GM12875 (cell line): ENCODE measurements at regions not wholly inside any gene's neighbourhood (a gene's known extent, or its start where the extent isn't known, plus 50 kb on each side); places are given as distances from the start of the nearest gene placed in this dataset.

ENCODE experiments used
- H3K4me3 ChIP-seq: one replicate; pipeline ENCODE4 v1.5.1; 2011; ENCODE audit warnings: low read depth, low read length, control low read depth
- CTCF ChIP-seq: IDR thresholded peaks from 2 replicates; pipeline ENCODE4 v1.5.1; 2011; ENCODE audit warnings: low read depth, mild to moderate bottlenecking, control low read depth, inconsistent platforms, low read length, moderate library complexity, borderline replicate concordance; ENCODE audit not compliant: insufficient read depth

DNA sequence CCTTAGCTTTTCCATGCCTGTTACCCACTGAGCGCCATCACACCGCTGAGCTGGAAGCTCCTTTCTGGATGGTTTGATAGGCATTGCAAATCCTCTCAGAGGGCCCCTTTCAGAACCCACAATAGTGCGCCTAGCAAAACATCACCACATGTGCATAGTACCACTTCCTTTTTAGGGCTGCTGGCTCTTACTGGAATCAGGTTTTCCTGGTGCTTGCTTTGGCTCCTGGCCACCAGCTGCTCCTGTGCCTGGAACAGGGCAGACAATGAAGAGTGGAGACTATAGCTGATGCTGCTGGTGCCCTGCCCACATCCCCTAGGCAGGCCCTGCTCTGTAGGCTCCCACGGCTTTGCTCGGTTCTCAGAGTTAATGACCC, 163.6 kb upstream of the SEMA6A start:
- H3K4me3 ChIP-seq, result no peak overlapping the region
- TF ChIP-seq CTCF, result no peak

- no peak overlapping the region for H3K4me3 ChIP-seq
- no peak for TF ChIP-seq CTCF
These were observed 162.0 kb upstream of the SEMA6A start for GRCh38 chr5:116736671-116737070.

DNA sequence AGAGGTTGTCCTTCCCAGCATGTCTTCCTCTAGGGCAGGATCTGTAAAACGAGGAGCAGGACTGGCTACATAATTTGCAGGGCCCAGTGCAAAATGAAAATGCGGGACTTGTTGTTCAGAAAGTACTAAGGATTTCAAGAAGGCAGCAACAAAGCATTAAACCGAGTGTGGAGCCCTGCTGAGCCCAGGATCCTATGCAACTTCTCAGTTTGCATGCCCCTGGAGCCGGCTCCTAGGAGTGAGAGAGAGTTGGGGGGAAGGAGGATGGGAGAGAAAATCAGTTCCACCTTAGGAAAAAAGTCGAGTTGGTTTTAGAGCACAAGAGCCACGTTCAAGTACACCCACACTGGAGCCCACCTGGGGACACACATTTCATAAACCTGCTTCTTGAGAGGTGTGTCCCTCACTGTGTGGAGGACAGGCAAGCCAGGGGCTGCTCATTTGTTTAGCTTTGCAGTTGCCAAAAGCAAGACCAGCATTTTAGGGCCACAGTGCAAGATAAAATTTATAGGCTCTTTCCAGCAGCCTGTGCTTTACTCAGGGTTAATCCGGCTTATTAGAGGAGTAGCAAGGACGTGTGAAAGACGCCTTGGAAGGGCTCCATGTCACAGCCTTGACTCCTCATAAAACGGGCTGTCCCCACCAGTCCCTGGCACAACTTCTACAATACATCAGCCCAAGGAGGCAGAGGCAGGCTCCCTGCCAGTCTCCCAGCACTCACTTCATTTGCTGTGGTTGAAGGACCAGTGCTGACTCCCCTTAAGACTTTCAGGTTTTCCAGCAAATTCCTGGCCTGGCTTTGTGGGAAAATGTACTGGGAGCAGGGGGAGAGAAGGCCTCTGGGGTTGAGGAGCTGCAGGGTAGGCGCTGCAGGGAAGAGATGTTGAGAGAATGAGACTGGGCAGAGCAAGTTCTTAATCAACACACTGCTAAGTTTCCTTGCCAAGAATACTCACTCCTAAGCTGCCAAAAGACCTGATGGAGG, 159.7 kb upstream of the SEMA6A start:
- no peak overlapping the region for H3K4me3 ChIP-seq
- no peak for TF ChIP-seq CTCF

GRCh38 chr5:116732591-116732990, 158.0 kb upstream of the SEMA6A start:
- H3K4me3 ChIP-seq, result no peak overlapping the region
- no peak for TF ChIP-seq CTCF

GRCh38 chr5:116731432-116731831, 156.8 kb upstream of the SEMA6A start:
- no peak overlapping the region for H3K4me3 ChIP-seq
- TF ChIP-seq CTCF, result no peak

DNA sequence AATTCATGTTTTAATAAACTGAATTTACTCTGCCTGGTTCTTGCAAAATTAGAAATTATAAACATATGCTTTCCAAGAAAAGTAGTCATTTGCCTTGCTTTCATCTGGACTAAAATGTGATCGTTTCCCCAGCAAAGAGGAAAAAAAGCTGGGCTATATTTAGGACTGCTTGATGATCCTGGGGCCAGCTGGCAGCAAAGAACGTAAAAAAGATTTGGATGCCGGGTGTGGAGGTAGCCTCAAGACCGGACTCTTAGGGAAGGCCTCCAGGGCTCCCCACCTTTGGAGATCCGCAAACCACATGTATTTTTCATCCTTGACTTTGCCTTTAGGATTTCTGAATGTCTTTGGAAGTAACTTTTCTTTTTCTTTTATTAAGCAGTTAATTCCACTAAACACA, 156.1 kb upstream of the SEMA6A start:
- no peak overlapping the region for H3K4me3 ChIP-seq
- TF ChIP-seq CTCF, result no peak

GRCh38 chr5:116730185-116730584, 155.6 kb upstream of the SEMA6A start:
- no peak for TF ChIP-seq CTCF
- H3K4me3 ChIP-seq, result no peak overlapping the region
